PC-3 (cell line): ENCODE measurements at regions not wholly inside any gene's neighbourhood (a gene's known extent, or its start where the extent isn't known, plus 50 kb on each side); places are given as distances from the start of the nearest gene placed in this dataset.

ENCODE experiments used
- CTCF ChIP-seq: fragments of 300-600 bp; sonication (generic); conservative IDR thresholded peaks from 2 replicates; pipeline ENCODE4 v1.5.1; 2017; ENCODE audit warnings: antibody characterized with exemption, low read depth, mild to moderate bottlenecking, low read length
- EZH2 ChIP-seq: fragments of 300-600 bp; sonication (generic); IDR thresholded peaks from one replicate; pipeline ENCODE4 v1.6.1; 2017; ENCODE audit warnings: antibody characterized with exemption, mild to moderate bottlenecking, low read length; ENCODE audit not compliant: unreplicated experiment

DNA sequence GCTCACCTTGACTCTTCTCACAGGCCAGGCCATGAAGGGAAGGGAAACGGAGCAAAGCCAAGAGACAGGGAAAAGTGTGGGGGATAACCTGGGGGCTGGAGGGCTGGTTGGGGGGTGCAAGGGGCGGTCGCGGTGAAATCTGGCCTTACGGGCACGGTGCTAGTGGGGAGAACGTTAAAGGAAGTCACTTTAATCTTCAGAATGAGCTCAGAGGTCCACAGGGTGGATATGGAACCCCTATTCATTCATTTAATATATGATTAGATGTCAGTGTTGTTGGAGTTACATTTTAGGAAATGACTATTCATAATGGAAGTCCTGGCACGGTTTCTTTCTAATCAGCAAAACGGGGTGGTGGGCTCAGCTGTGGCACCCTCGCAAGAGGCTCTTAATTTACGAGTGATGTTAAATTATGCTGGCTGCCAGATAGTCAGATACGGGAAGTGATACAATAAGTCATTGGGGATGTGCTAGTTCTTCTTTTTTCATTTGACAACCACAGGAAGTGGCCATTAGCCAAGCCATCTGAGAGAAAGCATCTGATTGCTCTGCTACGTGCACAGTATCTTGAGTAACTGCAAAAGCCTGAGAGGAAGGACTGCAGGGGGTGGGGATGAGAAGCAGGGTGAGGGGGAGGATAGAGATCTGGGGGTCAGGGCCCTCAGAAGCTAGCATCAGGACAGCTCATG is 253.0 kb downstream of the QKI start:
- no peak for TF ChIP-seq CTCF
- no peak for TF ChIP-seq EZH2
